Stimulated activated CD8-positive, alpha-beta memory T cell treated with anti-CD3 and anti-CD28 coated beads, Interleukin-12 subunit alpha, Interleukin-12 subunit beta, amount 100 ng/mL, for 1 hour (primary cell): ENCODE measurements at regions not wholly inside any gene's neighbourhood (a gene's known extent, or its start where the extent isn't known, plus 50 kb on each side); places are given as distances from the start of the nearest gene placed in this dataset.
A peak's percentile ranks its signal among the peaks of the same experiment; 100 is the strongest.

Experiments used
- DNase-seq: peaks from one replicate; pipeline ENCODE4 v3.0.0-alpha.2; 2020; ENCODE audit warnings: low read depth

DNA sequence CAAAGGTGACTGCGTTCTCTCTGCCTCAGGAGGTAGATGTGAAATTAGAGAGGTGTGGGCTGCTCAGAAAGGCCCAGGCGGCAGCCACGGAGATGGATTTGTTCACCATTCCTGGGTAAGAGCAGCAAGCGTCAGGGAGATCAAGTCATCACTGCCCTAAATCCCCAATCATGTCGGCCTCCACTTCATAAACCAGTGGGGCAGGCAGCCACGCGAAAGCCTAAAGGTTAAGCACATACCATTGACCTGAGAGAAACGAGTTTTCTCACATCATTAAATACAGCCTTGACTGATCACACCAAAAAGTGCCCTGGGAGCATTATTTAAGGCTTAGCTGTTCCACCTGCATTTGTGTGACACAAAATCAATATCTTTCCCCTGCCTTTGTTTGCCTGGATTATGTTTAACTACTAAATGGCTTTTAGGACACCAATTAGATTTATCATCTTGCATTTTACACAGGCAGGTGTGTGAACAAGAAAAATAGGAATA is 50.7 kb upstream of the FOXB1 start:
- DNase-seq: no peak

- DNase-seq: no peak
Observed at GRCh38 chr15:59952960-59953359, 51.2 kb upstream of the FOXB1 start.

DNA sequence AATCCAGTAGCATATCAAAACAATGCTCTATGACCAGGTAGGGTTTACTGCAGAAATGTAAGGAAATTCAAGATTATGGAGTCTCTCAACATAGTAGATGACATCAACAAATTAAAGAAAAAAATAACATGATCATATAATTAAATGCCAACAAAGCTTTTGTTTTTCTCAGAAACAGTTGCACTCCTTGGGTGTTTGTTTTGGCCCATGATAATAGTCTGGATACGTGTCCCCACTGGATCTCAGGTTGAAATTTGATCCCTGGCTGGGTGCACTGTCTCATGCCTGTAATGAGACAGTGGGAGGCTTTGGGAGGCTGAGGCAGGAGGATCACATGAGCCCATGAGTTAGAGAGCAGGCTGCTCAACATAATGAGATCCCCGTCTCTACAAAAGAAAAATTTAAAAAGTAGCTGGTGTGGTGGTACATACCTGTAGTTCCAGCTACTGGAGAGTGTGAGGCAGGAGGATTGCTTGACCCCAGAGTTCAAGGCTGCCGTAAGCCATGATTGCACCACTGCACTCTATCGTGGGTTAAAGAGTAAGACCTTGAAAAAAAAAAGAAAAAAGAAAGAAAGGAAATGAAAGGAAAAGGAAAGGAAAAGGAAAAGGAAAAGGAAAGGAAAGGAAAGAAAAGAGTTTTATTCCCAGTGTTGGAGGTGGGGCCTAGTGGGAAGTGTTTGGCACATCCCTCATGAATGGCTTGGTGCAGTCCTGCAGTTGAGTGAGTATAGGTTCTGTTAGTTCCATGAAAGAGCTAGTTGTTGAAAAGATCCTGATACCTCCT is 53.3 kb upstream of the FOXB1 start:
- DNase-seq: no peak

DNA sequence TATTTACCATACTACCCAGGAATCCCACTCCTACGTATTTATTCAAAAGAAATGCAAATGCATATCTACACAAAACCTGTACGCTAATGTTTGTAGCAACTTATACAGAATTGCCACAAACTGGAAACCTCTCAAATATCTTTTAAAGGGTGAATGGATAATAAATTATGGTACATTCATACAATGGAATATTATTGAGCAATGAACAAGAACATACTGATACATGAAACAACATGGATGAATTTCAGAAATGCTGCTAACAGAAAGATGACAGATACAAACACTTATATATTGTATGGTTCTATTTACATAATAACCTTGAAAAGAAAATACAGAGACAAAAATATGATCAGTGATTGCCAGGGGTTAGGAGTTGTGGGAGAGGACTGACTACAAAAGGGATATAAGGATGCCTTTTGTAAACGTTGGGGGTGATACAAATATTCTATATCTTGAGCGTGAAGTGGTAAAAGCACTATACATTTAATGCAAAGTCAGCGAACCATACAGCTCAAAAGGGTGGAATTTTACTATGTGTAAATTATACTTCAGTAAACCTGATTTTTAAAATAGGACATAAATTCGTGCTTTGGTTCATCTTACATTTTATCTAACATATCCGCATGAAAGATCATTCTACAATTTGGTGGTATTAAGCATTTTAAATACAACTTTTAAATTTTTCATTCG is 55.0 kb upstream of the FOXB1 start:
- no peak for DNase-seq

GRCh38 chr15:59946084-59946483 is 58.0 kb upstream of the FOXB1 start:
- DNase-seq: no peak

DNA sequence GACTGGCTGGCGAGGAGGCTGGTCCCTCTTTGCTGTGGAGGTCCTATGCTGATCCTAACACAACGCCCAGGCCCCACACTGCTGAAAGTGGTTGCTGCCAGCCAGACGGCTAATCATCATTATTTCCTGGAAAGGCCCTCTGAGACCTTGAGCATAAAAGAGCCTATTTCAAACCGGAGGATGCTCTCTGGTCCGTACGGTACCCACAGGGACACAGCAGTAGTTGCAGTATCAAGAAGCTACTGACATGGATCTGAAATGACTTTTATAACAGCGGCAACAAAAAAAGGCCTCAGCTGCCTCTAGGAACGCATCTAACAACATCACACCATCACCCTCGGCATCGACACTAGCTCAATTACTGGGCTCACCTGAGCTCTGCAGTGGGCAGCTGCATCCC is 59.1 kb upstream of the FOXB1 start:
- no peak for DNase-seq

- no peak for DNase-seq
Observed at GRCh38 chr15:59941612-59942011, 62.5 kb upstream of the FOXB1 start.

GRCh38 chr15:59940928-59941327 is 63.2 kb upstream of the FOXB1 start:
- DNase-seq: no peak

DNA sequence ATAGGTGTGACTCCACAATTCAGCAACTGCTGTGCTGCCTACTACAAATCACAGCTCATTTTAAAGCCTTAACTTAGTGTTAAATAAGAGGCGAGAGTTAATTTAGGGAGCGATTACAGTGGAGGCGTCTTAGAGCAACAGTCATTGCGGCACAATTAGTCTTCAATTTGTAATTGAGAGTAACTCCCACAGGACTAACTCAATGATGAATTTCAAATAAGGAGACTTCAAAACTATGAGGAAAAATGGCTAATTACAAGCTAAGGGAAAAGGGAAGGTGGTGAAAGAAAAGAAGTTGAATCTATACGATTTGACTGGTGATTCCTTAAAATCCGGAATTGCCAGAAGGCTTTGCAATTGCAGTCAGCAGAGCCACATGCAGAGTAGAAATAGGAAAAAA is 63.7 kb upstream of the FOXB1 start:
- no peak for DNase-seq

DNA sequence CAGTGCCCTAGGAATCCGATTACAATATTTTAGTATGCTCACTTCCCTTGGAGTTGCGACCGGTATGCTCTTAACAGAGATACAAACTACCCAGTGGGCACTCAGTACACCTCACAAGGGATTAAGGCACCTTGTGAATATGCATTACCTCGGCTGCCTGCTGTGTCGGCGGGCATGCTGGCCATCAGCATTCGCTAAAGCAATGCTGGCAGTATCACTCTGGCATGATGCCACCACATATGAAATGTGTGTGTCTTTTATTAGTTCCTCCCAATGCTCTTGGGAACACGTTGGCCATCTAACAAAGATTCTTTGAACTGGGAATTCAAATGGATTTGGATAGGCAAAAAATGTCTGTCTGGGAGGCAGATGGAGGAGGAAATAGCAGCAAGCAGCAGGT is 67.4 kb upstream of the FOXB1 start:
- DNase-seq: no peak

DNA sequence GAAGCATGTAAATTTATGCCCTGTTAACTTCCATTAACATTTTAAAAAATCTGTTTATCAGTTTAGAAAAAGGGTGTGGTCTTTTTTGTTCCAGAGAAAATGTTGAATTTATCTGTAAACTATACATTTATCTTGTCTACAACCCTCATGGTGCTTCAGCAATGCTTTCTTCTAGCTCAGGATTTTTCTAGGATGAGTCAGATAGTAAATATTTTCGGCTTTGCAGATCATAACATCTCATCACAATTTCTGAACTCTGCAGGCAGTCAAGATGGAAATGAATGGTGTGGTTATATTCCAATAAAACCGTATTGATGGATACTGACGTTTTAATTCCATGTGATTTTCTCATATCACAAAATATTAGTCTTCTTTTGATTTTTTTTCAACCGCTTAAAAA is 70.5 kb upstream of the FOXB1 start:
- DNase-seq: no peak

DNA sequence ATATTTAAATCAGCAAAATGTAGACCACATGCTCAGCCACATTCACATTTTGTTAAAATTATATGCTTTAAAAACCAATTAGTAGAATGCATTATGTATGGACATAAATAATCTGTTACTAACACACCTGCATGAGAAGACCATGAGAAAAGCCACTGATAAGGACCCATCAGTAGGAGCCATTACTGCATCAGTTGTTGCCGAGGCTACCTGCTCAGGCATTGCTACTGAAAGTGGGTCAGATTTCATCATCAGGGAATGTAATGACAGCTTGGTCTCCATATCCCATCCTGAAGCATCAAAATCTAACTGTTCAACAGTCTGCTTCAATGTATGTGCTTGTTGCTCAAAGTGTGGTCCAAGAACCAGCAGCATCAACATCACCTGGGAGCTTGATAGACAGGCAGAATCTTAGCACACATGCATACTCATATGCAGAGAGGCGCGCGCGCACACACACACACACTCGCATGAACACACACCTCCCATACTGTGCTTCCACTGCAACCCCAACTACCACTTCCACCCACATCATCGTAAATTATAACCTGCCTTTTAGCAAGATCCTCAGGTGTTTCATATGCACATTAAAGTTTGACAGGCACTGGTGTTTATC is 72.4 kb upstream of the FOXB1 start:
- DNase-seq: no peak

DNA sequence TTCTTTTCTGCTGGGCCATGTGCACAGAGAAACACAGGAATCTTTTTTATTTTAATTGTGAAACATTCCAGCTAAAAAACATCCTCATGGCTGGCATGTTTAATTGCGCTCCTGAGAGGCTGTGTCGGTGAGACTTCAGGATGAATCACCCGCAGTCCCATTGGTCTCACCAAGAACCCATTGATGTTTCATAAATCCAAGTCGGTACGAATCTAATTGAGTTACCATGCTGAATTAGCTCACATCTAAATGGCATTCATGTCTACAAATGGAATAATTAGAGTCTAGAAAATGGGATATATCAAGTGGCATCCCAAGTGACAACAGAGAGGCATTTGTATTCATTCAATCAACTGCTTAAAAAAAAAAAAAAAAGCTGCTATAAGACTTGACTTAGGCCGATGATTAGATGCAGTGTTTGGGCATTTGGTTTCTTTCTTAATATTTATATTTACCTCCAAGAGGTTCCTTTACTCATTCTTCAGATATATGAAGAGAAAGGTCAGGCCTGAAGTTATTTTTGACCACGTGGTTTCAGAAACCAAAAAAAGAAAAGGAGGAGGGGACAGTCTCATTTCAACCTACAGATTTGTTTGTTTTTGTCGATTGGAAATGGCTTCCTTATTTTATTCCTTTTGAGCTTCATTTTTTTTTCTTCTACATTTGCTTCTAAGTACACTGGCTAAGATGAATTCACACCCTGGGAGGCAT is 79.1 kb upstream of the FOXB1 start:
- DNase-seq: no peak

- no peak for DNase-seq
Observed at GRCh38 chr15:59924096-59924495, 80.0 kb upstream of the FOXB1 start.

DNA sequence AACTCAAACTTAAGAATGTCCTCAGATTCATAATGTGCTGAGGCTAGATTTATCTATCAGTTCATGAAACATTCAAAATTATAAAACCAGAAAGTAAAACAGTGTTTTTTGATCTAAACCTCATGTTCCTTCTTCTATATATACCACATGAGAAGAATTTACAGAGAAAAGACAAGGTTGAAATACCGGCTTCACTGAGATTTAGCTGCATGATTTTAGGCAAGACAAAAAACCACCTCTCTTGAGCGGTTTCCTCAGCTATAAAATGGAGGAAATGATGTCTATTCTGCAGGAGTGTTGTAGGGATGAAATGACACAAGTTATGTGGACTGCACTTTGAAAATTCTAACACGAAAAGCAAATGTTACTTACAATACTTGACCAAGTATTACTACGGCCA is 80.6 kb upstream of the FOXB1 start:
- no peak for DNase-seq

DNA sequence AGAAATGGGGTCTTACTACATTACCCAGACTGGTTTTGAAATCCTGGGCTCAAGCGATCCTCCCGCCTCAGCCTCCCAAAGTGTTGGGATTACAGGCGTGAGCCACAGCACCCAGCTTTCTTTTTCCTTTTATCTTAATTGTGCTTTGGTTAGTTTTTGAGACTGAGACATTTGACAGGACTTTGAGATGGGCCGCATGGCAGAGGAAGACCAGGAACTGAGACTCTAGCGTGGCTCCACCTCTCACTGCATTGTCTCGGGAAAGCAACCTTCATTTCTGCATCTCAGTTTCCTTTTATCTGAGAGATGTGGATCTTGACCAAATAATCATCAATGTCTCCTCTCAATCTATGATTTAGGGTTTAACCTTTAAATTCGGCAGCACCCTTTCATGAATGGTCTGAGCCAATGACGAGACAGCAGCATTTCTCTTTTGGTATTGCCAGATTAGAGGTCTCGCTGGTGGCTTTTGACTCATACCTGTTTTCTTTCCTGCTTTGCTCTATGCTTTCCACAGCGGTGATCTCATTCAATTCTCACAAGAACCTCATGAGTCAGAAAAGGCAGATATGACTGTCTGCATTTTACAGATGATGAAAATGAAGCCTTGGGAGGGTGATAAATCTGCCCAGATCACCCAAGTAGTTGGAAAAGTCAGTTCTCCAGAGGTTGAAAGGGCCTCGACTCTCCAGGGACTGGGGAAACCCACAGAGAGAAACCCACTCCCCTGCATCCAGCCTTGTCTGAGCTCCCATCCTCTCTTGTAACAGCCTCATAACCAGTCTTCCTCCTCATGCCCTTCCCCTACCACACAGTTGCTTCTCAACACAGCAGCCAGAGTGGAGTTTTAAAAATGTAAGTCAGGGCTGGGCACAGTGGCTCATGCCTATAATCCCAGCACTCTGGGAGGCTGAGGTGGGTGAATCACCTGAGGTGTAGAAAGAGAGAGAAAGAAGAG is 84.8 kb upstream of the FOXB1 start:
- peak; percentile 24 for DNase-seq

GRCh38 chr15:59917504-59918157 is 86.5 kb upstream of the FOXB1 start:
- DNase-seq: peak; percentile 51

DNA sequence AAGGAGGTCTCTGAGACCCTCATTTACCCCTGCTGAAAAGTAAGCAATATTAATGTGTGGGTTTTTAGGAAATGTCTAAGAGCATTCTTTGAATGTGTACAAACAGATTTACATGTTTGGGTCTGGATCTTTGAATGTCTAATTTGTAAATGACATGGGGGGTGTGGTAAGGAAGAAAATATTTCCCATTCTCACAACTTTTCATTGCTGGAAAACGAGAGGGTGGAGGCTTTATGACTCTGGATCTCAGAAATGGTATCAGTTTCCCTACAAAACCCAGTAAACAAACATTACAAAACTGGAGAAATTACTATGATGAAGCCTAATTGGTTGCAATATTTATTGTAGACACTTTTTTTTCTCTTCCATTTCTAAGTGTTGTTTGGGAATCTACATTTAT is 98.1 kb upstream of the FOXB1 start:
- no peak for DNase-seq

GRCh38 chr15:59905176-59905575 is 98.9 kb upstream of the FOXB1 start:
- no peak for DNase-seq

- DNase-seq: no peak
Observed at GRCh38 chr15:59904450-59905135, 99.5 kb upstream of the FOXB1 start.
